T-helper 9 cell (primary cell): ENCODE measurements at regions not wholly inside any gene's neighbourhood (a gene's known extent, or its start where the extent isn't known, plus 50 kb on each side); places are given as distances from the start of the nearest gene placed in this dataset.
"Not testable (repeated sequence)": the region's sequence is repeated elsewhere in the genome, so short reads cannot be mapped to it uniquely, and the experiment has no call there.

ENCODE experiments used
- DNase-seq: peaks from one replicate; pipeline ENCODE4 v3.0.0-alpha.2; 2020

DNA sequence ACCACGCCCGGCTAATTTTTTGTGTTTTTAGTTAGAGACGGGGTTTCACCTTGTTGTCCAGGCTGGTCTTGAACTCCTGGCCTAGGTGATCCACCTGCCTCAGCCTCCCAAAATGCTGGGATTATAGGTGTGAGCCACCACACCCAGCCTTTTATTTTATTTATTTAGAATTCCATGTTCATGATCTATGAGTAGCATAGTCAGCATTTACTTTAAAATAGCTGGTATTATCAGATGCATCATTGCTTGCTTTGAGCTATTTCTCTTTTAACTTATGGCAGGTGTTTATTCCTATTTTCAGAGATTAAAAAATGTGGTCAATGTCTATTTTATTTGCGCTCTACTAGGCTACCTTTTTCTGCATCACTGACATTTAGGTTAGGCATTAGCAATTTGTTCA, 152.0 kb downstream of the UTRN start:
- DNase-seq = no peak

DNA sequence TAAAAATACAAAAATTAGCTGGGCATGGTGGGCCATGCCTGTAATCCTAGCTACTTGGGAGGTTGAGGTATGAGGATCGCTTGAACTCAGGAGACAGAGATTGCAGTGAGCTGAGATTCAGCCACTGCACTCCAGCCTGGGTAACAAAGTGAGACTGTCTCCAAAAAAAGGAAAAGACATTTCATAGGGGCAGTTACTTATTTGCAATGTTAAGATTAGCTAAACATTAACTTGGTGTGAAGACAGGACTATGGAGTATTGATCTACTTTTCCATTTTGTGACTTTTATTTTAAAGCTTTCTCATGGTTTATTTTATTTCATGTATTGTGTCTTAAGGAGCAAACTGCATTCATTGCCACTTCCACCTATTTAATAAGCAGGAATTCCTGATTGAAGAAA, 153.0 kb downstream of the UTRN start:
- no peak for DNase-seq

DNA sequence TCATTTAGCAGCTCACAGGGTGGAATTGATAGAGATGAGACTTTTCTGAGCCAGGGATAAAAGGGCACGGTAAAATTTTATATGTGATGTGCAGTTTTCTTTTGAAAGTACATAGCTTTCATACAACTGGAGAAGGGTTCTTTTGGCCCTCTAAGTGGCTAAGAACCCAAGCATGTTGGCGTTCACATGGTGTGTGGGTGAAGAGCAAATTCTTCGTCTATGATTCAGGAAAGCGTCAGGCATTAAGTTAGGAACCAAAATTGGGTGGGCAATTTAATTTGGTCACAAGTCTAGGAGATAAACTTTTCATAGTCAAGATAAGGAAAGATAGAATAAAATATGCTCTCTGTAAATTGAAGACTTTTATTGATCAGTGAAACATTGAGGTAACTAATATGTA, 153.9 kb downstream of the UTRN start:
- no peak for DNase-seq

DNA sequence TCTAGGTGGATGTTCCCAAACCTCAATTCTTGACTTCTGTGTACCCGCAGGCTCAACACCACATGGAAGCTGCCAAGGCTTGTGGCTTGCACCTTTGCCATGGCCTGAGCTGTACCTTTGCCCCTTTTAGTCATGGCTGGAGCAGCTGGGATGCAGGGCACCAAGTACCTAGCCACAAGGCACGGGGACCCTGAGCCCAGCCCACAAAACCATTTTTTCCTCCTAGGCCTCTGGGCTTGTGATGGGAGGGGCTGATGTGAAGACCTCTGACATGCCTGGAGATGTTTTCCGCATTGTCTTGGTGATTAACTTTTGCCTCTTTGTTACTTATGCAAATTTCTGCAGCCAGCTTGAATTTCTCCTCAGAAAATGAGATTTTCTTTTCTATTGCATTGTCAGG, 156.7 kb downstream of the UTRN start:
- not testable (repeated sequence) for DNase-seq

DNA sequence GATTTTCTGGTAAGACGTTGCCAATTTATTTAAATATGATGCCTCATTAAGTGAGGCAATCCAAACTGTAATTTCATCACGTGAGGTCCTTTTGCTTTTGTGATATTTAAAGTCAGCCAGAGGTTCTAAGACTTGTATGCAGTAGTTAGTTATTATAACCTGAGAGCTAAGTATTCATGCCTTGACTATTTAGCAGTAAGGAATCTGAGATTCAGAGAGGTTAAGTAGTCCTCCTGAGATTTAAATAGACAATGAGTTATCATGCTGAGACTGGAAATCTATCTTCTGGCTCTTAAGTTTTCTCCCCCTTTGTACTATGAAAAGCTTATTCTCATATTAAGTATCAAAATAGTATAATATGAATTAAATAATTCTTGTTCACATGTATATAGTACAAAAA, 158.0 kb downstream of the UTRN start:
- no peak for DNase-seq

DNA sequence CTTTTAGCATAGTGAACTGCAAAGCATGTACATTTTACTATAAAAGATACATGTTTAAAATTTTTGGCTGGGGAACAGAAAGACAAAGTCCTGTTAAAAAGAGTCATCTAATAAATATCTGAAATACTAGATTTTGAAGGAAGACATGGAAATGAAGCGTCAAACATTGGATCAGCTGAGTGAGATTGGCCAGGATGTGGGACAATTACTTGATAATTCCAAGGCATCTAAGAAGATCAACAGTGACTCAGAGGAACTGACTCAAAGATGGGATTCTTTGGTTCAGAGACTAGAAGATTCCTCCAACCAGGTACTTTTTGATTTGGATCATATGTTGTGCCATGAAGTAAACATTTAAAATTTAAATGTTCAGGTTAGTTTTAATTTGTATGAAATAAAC, 162.3 kb downstream of the UTRN start:
- DNase-seq = no peak

DNA sequence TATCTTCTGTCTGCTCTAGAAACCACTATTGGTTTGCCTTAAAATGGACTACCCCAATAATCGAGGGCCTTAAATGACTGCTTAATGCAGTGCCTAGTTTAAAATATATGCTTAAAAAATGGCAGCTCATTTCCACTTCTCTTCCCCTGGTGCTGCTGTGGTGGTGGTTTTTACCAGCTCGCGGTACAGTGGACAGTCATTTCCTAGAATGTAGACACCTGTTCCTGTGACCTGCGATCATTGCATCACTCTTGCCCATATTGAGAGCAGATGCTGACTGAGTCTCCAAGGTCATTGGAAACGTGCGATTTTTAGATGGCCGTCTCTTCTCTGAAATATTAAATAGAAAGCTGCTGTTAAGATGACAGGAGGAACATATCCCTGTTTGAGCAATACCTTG, 164.1 kb downstream of the UTRN start:
- DNase-seq = no peak

DNA sequence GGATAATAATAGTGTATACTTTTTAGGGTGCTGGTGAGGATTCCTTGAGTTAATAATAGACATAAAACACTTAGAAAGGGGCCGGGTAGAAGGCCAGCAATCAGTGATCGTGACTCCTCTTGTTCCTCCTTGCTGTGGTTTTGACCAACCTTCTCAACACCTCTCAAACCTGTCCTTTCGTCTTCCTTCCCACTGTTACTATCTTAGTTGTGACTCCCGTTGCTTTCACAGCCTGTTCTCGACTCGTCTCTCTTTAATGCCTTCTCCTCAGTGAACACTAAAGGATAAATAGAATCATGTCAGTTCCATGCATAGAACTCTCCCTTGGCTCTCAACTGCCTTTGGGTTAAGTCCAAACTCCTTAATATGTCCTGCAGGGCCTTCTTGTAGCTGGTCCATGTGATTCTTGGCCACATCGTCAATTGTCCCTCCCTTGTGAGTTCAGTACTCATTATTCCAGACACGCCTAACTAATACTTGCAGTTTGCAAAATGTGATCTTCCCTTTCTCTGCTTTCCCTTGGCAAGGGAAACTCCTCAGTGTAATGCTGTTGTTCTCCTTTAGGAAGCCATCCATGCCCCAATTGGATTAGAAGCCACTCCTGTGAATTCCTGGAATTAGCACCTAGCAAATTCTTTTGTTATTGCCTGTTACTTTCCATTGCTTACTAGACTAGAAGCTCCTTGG, 164.9 kb downstream of the UTRN start:
- no peak for DNase-seq

DNA sequence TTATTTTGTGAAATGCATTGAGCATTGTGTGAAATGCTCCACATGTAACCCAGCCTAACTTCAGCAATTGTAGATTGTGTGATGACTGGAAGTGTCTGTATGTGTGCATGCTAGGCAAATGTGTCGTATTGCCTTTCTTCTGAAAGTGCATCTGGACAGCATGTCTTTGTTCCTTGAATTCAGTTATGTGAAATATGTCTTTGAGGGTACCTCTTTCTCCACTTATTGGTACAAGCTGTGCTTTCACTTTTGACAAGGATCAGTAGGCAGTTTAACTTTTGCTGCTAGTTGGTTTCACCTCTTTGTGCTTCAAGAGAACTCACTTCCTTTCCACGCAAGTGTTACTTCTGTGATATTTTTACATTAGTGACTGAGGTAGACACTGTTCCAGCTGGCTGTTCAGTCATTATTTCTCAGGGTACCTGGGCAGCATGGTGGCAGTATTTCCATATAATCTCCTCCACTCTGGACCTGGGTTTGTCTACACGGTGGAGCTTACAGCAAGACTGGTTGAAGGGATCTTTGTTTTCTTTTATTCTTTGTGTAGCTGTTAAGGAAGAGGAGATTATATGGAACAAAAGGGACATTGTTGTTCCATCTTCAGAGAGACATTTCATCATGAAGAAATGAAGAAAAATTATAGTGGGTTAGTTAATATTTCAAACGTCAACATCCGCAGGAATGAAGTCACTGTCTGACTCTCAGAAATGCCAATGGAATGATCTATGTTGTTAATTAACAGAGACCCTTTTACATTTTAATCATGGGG, 175.4 kb downstream of the UTRN start:
- DNase-seq = no peak

DNA sequence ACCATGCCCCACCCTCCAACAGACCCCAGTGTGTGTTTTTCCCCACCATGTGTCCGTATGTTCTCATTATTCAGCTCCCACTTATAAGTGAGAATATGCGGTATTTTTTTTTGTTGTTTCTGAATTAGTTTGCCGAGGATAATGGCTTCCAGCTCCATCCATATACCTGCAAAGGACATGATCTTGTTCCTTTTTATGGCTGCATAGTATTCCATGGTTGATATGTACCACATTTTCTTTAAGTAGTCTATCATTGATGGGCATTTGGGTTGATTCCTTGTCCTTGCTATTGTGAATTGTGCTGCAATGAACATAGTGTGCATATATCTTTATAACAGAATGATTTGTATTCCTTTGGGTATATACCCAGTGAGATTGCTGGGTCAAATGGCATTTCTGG, 176.9 kb downstream of the UTRN start:
- DNase-seq = no peak

DNA sequence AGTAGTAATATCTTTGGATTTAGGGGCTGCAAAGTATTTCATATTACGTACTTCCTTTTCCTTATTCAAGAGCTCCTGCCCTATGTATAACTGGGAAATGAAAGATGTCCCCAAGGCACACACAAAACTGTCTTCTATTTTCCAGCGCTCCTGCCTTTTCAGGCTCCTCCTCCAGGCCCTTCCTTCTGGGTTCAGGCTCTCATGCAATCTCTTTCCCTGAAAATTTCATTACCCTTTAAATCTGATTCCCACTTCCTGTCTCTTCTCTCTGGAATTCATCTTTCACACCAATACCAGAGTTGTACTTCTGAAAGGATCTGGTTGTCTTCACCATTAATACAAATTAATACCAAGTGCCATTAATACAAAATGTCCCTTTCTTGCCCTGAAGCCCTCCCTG, 181.6 kb downstream of the UTRN start:
- no peak for DNase-seq

DNA sequence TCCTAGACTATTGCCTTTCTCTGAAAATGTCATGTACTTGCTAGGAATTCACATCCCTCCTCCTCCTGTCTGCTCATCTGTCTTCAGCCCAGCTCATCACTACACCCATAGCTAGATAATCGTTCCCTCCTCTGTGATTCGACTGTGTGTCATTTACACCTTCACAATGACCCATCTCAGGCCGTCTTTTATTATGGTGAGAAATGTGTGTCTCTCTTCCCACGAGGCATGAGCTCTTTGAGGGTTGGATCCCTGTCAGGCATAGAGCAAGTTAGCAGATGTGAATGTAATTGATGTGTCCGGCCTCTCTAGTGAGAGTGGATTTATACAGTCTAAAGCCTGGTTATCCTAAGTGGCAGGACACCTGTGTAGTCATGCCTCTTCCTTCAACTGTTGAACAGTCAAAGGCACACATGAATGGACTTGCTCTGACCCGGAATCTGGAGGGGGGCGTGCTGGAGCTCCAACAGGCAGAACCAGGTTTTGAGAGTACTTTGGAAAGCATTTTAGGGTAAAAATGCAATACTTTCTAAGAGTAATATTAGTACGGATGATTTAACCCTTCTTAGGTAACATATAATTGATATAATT, 182.1 kb downstream of the UTRN start:
- no peak for DNase-seq

DNA sequence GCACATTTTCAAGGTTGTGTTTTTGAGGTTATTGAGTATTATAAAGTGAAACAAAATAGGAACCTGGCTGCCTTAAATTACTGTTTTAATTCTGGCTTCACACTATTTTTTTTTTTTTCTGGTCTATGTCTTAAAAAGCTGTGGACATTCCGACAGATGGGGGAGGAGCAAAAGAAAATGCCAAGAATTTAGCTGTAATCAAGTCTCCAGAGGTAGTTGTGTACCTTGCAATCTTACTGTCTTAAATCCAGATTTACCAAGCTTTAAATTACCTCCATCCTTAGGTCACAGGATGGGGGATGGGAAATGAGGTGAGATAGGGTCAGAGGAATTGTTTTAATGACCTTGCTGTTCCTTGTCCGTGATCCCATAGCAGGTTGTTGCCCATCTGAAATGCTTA, 182.8 kb downstream of the UTRN start:
- DNase-seq = no peak

DNA sequence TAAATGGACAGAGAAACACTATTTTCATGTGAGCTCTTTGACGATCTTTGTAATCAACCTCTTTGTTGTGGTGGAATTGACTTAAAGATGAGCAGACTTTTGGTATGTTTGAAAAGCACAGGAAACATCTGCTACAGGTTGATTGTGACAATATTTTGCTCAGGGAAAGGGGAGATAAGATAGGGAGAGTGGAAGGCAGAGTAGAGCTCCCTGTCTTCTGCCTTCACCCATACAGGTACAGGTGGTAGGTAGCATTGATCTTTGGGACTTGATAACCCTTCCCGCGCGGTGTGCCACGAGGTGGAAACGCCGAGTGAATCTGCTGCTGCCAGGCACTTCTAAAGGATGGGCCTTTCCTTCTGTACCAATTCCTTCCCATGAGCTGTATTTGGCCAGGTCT, 183.6 kb downstream of the UTRN start:
- no peak for DNase-seq

DNA sequence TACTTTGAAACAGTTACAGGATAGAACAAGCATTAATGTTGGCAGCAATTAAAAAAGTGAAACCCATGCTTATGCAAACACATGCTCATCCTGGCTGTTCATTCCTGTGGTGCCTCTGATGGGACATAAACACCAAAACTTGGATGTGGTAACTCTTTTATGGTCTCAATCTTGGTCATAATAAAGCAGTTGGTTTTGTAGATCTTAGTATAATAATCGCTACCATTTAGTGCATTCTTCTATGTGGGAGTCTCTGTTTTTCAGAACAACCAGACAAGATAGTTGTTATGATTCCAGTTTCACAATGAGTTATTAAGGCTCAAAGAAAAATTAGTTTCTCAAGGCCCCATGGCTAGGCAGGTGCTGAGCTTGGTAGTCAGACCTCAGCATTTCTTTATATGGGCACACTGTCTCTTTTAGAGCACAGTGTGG, 184.0 kb downstream of the UTRN start:
- no peak for DNase-seq

DNA sequence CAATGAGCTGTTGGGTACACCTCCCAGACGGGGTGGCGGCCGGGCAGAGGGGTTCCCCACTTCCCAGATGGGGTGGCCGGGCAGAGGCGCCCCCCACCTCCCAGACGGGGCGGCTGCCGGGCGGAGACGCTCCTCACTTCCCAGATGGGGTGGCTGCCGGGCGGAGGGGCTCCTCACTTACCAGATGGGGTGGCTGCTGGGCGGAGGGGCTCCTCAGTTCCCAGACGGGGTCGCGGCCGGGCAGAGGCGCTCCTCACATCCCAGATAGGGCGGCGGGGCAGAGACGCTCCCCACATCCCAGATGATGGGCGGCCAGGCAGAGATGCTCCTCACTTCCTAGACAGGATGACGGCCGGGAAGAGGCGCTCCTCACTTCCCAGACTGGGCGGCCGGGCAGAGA, 185.1 kb downstream of the UTRN start:
- not testable (repeated sequence) for DNase-seq

DNA sequence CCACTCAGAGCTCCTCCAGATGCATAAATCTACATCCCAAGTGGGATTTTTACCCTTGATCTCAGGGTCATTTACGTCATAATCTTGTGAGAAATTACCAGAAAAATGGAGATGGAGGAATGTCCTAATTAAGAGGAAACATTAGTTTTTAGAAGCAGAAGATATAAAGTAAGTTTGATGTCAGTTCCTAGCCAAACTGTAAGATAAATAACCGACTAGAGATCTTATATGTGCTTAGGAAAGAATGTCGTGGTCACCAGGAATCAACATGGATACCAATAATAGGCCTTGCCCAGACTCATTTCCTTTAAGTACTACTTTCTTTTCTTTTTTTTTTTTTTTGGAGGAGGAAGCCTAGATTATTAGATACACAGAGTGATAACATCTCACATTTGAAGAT, 186.9 kb downstream of the UTRN start:
- no peak for DNase-seq

DNA sequence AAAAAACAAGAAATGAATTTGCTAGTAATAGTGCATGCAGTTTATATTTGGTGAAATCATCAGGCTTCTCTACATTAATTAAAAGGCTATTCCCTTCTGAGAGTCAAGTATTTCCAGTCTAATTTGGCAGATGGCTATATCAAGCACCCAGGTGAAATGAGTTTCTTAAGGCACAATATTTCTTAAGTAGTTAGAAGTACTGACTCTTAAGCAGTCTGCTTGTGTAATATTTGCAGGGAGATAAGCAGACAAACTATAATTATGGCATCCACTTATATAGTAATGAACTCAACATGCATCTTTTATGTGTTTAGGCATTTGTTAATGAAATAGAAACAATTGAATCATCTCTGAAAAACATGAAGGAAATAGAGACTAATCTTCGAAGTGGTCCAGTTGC, 189.2 kb downstream of the UTRN start:
- no peak for DNase-seq

DNA sequence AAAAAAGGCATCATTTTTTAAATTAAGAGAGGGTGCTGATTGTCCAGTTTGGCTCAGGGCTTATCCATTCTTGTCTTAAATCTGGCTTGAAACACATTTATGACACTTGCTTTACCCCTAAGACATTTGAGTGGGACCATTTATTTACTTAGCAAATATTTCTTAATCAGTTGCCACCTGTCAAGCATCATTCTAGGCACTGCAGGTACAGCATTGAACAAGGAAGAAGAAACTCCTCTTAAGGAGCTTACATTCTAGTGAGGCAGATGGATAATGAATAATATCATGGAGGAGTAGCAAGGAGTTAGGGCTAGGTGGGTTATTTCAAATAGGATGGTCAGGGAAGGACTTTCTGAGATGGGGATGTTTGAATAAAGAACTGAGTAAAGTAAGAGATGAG, 189.8 kb downstream of the UTRN start:
- DNase-seq = no peak

DNA sequence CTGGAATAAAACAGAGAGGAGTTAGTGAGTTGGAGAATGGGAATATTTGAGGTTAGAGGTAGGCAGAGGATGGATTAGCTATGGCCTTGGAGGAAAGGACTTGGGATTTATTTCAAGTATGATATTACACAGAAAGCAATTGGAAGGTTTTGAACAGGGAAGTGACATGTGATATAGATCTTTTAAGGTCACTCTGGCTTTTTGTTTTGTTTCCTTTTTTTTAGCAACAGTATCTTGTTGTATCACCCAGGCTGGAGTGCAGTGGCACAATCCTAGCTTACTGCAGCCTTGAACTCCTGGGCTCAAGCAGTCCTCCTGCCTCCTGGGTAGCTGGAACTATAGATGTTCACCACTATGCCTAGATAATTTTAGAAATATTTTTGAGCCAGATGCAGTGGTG, 190.3 kb downstream of the UTRN start:
- DNase-seq = no peak

DNA sequence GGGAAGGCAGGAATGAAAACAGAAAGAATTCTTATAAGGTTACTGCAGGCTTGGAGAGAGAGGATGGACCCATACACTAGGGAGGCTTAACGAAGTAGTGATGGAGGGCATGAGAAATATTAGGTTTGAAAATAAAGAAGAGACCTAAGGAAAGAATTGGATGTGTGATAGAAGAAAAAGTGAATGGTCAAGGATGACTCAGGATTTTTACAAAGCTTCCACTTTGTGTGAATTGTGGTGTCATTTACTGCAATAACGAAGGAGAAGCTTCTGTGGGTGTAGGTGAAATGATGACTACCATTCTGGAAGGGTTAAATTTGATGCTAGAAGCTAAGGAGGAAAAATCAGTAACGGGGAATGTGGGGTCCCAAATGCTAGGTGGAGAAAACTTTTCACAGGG, 191.2 kb downstream of the UTRN start:
- DNase-seq = no peak

DNA sequence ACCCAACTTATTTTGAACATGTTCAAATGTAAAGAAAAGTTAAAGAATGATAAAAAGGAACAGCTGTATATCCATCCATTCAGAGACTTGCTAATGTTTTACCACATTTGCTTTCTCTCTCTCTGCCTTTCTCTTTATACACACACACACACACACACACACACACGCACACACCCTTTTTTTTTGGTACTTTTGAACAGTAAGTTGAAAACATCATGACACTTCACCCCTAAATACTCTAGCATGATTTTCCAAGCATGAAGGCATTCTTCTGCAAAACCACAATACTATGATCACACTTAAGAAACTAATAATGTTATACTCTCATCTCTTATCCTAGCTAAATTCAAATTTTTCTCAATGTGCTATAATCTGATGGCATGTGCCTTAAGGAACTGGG, 192.3 kb downstream of the UTRN start:
- DNase-seq = no peak

DNA sequence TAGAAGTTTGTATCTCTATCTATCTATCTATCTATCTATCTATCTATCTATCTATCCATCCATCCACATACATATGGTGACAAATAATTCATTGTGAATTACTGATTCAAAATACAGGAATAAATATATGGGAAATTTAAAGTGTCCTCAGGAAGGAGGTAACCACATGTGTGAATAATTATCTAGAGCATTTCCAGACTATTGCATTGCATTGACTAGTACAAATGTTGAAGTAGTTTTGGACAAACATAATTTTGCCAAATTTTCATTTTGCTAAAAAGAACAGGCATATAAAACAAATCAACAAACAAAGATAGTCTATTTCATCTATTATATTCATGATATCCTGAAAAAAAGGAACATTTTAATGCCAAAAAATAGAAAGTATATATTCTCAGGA, 192.7 kb downstream of the UTRN start:
- no peak for DNase-seq

DNA sequence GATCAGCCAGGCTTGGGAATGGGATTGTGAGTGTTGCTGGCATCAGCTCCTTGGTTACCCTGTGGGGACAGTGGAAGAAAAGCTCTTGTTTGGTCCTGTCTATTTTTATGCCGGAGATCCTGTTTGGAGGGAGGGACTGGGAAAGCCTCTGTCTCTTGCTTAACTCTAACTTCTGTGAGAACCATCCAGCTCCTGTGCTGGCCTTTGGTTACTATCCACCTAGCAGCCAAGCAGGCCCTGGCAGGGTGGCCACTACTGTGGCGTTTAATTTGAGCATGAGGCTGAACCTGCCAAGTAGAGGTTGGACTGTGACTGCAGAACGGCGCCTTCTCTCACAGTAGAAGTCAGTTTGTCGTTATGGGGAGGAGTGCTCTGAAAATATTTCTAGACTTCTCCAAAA, 193.3 kb downstream of the UTRN start:
- DNase-seq = no peak
